Femur (tissue), 1 donor: ENCODE measurements at regions not wholly inside any gene's neighbourhood (a gene's known extent, or its start where the extent isn't known, plus 50 kb on each side); places are given as distances from the start of the nearest gene placed in this dataset.

Experiments
- DNase-seq: peaks from one replicate; pipeline ENCODE4 v3.0.0-alpha.2; 2017

DNA sequence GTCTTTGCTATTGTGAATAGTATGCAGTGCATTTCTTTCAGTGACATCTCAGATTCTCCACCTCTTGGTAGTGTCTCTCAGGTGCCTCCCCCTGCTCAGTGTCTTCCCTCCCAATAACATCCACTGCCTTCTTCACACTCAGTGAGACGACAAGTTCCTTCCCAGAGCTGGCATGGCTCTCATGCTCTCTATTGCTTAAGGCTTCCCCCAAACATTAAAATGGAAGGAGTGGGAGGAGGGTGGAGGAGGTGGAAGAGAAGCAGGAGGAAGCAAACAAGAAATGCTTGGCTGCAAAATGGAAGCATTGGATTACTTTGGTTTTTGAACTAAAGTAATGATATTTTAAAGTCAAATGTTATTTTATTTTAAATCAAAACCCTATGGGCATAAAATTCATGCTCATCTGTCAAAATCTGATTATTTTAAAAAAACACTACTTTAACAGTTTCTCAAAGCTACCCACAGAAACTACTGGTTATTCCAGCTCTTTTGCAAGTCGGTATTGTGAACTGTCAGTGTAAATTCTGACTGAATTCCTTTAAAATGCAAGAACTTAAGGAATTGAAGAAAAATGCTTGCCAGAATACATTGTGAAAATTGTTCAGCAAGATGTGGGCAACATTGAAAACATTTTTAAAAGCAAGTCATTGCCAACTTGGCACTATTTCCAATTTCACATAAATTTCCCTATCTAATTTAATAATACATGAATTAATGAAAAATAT, 727.6 kb upstream of the ARGLU1 start:
- DNase-seq: no peak

DNA sequence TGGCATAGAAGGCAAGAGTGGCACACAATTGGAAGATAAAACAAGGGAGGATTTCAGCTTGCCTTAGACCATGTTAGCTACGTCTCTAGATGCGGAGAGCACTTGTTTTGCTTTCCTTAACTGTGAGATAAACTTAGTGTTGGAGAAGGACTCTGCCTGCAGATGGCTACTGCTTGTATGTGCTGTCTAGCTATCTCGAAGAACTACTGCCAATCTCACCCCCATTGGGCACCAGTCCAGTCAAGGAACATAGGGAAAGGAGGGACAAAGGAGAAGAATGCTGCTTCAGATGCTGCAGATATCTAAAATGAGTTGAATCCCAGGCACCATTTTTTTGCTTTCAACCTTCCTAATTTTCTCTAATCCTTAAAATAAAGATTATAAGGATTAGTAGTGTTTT, 726.0 kb upstream of the ARGLU1 start:
- DNase-seq: no peak

DNA sequence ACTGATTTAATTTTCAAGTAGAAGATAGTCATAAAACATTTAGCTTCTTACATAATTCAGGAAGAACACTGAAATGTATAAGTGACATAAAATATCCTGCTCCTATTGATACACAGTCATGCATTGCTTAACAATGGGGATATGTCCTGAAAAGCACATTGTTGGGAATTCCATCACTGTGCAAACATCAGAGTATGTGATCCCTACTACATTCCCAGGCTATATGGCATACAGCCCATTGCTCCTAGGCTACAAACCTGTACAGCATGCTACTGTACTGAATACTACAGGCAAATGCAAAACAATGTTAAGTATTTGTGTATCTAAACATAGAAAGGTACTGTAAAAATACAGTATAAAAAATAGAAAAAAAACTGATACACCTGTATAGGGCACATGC, 723.9 kb upstream of the ARGLU1 start:
- no peak for DNase-seq

DNA sequence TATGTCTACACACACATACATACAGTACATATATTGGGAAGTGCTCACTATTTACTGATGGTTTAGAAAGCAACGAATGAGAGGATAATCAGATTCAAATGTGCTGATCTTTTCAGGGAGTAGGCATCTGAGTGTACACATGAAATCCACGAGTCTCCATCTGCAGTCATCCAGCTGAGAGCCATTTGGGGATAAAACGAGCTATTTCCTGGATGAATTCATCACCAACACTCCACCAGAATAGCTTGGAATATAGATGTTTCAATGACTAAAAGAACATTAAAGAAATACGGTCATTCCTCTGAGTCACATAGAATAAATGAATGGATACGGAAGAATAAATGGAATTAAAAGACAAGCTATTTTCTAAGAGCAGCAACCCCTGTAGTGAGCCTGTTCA, 721.6 kb upstream of the ARGLU1 start:
- DNase-seq: no peak

DNA sequence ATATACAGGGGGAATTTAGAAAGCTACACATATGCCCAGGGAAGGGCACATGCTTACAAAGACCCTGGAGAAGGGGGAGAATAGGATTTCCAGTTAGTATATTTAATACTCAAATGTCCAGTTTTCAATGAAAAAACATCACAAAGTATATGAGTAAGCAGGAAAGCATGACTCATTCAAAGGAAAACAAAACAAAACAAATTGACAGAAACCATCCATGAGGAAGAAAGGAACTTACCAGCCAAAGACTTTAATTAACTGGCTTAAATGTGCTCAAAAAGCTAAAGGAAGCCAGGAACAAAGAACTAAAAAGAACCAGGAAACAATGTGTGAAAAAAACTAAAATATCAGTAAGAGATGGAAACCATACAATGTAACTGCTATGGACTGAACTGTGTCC, 716.2 kb upstream of the ARGLU1 start:
- no peak for DNase-seq

DNA sequence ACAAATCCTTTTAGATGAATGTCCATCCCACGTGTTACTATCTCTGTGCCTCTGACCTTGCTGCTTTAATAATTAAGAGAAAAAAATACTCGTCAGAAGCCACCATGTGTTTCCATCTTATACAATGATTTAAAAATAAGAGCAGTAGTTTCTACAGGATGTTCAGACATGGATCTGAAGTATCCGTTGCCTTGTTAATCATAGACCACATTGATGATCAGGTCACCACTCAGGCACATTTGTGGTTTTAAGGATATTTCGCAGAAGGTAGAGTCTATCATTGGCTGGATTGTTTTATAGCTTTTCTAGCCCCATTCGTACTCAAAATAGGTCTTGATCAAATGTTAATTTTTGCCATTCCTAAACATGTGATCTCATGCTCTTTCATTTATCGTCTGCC, 710.0 kb upstream of the ARGLU1 start:
- no peak for DNase-seq

DNA sequence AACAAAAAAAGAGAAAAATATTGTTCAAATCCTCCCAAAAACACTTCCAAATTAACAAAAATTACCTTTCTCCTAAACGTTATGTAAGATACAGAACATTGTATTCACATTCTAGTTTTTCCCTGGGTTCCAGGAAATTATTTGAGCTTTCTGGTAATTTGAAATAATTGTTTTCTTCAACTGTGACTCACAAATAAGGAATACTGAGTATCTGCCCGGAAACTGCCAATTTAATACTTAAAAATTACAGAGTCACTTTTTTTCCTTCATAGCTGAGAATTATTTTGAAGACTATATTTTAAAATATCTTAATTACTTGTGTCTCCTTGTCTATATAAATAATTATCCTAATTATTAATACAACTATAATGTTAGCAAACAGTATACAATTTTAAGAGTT, 709.0 kb upstream of the ARGLU1 start:
- no peak for DNase-seq

DNA sequence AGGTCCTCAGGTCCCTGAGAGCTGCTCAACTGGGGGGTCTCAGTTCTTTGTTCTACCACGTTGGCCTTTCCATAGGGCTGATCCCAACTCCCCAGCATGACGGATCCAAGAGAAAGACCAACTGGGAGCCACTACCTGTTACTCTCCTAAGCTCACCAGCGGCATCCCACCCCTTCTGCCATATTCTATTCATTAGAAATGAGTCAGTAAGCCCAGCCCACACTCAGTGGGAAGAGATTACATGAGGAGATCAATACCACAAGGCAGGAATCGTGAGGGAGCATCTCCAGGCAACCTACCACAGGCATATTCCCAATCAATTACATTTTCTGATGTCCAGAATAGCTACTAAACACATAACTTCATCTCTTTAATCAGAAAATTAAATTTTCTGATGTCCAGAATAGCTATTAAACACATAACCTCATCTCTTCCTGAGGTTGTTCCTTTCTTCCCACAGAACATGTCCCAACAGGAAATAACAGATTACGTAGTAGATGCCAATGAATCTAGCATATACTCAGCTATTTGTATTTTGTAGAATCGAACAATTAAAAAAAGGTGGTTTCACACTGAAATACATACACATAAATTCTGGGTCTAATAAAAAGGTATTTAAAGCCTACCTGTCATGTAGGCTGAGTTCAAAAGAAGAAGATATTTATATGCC, 708.1 kb upstream of the ARGLU1 start:
- no peak for DNase-seq

DNA sequence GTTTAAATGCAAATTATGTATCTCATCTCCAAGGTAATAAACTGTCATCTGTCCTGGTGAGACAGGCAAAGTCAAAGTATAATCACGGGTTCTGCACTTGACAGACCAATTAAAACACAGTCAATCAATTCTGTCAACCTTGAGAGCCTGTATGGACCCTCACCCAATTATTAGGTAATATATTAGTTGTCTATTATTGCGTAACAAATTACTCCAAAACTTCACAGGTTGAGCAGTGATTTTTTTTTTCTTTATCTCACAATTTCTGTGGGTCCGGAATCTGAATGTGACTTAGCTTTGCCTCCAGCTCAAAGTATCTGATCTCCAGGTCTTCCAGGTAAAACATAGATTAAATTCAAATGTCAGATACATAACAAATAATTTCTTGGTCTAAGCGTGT, 707.4 kb upstream of the ARGLU1 start:
- no peak for DNase-seq

DNA sequence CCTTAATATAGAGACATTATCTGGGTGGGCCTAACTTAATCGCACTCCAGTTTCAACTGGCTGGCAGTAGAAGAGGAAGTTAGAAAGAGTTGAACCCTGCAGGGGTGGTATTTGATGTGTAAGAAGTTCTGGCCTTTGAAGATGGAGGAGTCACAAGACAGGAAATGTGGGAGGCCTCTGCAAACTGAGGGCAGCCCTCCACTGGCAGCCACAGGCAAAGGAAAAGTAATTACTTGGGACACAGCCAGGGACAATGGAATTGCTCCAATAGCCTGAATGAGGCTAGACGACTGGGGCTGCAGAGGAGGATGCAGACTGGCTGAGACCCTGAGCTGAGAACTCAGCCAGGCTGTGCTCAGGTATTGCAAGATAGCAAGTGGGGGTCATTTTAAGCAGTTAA, 703.3 kb upstream of the ARGLU1 start:
- DNase-seq: peak; percentile 34

DNA sequence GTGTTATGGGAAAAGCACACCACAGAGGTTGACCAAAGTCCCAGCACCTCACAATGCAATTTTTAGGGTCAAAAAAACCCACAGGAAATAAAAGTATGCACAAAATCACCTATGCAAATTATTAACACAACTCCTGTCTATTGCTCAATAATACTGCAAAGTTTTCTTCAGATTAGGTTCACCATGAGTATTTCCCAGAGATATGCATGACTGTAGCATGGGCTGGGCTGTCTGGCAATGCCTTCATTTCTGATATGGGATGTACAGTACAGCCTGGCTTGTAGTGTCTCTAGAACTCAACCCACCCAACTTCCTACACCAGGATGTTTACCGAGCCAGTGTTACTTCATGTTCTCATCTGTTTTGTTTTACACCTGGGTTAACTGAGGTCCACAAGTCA, 698.7 kb upstream of the ARGLU1 start:
- no peak for DNase-seq

DNA sequence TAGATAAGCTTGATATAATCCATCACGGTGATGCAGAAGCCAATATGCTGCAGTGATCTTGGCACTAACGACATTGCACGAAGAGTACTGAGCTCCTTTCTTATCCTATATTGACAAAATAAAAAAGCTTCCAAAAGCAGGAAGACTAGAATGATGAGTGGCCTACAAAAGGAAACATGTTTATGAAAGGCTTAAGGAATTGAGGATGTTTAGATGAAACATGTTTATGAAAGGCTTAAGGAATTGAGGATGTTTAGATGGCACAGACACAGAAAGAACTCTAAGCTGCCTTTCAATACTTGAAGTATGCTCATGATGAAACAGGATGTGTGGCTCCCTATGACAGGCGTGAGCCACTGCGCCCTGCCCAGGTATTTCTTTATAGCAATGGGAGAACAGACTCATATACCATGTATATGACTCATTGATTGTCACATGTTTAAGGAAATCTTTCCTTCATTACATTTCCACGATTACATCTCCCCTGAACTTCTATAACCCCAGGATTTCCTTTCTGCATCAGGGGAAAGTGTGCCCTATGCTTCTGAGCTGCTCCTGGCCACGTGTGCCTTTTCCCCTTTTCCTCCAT, 690.8 kb upstream of the ARGLU1 start:
- DNase-seq: no peak

DNA sequence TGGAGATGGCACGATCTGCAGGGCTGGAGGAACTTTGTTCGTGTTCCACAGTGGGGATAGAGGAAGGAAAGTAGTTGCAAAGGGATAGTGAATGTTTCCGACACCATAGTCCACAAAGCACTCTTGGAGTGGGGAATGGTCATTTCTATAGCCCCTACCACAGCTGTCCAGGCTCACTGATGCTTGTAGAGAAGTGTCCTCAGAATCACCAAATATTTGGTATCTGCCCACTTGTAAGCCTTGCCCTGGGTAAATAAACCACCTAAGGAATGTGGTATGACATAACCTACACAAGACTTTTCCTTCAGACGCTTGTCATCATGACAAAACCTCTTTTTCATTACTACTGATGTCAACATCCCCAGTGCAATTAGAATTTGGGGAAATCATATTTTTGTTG, 686.5 kb upstream of the ARGLU1 start:
- DNase-seq: no peak

DNA sequence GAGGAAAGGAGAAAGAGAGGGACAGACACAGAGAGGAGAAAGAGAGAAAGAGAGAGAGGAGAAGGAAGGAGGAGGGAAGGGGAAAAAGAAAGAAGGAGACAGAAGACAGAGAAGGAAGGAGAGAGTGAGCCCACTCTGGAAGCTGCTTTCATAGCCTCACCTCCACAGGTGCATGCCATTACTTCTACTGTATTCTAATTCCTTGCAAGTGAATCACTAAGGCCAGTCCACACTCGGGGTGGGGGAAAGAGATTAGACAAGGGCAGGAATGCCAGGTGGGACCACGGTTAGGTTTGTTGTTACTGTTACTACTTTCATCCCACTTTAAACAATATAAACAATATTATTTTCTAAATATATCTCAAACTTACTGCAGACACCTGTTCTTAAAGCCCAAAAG, 684.5 kb upstream of the ARGLU1 start:
- no peak for DNase-seq

DNA sequence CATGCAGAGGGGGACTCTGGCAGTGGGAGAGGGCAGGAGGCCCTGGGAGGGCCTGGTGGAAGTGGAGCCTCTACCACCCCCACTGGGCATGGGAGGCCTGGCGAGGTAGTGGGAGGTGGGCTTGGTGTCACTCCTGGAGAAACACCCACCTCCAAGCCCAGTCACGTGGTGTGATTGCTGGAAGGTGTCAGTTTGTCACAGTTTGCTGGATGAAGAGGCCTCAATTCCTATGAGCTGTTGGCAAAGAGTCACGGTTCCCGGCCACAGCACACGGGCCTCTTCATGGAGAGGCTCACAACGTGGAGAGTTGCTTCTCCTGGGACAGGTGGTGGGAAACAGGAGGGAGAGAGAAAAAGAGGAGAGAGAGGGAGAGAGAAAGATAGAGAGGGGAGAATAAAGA, 684.1 kb upstream of the ARGLU1 start:
- no peak for DNase-seq

DNA sequence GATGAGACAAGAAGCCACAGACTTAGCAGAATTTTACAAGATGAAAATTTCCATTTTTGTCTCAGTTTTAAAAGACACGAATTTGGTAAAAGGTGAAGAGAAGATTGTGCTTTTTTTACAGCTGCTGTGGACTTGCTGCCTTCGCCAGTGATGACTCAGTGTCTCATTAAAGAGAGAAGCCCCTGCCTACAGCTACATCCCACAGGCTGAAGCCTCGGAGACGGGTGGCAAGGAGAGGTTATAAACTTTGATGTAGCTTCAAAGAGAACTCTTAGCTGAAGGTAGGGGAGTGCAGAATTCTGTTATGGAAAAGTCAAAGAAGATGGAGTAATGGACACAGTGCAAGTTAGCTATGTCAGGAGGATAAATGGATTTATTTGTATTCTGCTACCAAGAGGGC, 683.4 kb upstream of the ARGLU1 start:
- no peak for DNase-seq

DNA sequence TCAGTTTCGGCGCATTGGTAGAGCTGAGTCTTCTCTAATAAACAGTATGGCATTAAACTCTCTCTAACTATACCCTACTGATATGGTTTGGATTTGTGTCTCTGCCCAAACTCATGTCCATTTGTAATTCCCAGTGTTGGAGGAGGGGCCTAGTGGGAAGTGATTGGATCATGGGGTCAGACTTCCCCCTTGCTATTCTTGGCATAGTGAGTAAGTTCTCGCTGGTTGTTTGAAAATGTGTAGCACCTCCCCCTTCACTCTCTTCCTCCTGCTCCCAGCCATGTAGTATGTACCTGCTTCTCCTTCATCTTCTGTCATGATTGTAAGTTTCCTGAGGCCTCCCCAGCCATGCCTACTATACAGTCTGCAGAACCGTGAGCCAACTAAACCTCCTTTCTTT, 682.7 kb upstream of the ARGLU1 start:
- DNase-seq: no peak

DNA sequence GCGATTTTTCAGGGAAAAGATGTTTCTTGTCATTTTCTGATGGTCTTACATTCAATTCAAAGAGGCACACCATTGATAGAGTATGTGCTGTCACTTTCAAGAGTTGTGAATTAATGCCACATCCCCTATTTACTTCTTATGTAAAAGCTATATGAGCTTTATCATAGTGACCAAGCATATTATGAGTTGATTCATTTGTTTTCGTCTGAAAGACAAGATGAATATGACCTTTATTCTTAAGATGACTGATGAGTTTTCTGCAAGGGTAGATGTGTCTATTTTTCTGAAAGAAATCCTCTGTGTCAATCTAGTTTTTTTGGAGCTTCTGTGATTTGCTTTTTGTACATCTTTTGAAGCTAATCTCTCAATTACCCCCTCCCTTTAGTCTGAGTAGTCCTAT, 676.3 kb upstream of the ARGLU1 start:
- no peak for DNase-seq

DNA sequence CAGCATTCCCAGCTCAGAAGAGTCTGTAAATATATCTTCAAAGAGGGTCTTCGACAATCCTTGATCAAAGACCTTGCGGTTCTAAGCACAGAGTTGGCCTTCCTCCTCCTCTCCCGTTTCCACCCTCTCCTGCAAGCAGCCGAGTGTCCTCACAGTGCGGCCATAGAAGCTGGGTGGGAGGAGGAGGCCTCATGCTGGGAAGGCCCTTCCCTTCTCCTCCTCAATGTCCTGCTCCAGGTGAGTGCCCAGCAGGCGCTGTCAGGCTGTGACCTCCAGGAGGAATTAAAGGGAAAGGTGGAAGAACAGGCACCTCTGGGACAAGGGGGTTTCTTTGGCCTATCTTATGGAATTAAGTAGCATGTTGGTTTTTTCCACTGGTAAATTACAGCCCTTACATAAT, 674.2 kb upstream of the ARGLU1 start:
- DNase-seq: no peak

DNA sequence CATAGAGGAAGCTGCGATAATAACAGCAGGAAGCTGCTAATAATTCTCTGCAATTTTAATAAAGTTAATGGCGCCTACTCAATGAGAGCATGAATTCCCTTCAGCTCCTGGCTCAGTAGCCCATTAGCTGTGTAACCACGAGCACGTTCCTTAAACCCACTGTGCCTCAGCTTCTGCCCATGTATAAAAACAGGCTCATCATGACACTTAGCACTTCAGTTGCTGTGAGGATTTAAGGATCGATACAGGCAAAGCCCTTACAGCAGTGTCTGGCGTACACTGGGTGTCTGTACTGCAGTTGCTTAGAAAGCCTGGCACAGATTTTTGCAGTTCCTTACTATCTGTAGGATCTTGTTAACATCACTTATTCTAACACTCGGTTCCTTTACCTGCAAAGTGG, 673.4 kb upstream of the ARGLU1 start:
- DNase-seq: no peak

DNA sequence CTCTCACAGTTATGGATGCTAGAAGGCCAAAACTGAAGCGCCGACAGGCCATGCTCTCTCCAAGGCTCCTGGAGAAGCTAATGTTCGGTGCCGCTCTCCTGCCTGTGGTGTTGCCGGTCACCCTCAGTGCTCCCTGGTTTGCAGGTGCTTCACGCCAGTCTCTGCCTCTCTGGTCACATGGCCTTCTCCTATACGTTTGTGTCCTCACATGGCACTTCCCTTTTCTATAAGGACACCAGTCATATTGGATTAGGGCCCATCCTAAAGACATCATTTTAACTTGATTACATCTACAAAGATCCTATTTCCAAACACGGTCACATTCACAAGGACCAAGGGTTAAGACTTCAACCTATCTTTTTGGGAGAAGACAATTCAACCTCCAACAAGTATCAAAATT, 671.3 kb upstream of the ARGLU1 start:
- DNase-seq: no peak

DNA sequence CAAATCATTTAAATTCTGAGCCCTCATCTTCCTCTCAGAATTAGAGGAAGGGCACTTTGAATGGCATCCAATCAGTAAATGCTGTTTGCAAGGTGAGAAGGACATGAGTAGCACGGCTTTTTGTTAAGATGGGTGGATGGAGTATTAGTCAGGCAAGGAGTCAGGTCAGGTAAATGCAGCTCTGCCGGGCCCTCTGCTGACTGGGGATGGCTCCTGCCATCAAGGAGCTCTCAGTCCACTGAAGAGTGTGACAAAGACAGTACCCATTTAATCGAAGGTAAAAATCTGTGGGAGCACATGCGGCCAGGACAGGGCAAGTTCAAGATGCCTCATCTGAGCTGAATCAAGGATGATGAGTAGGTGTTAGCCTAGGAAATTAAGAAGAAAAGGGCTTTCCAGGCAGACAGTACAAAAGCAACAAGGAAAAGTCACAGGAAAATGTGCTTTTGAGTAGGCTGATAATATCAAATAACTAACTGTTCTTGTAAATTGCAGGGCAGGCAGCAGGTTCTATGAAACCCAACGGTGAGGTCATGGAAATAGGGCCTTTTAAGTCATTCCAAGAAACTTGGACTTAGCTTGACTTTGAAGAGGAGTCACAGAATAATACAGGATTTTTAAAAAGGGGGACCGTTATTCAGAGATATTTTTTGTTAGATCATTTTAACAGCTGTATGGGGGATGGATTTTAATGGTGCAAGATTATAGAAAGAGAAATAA, 670.5 kb upstream of the ARGLU1 start:
- DNase-seq: no peak

DNA sequence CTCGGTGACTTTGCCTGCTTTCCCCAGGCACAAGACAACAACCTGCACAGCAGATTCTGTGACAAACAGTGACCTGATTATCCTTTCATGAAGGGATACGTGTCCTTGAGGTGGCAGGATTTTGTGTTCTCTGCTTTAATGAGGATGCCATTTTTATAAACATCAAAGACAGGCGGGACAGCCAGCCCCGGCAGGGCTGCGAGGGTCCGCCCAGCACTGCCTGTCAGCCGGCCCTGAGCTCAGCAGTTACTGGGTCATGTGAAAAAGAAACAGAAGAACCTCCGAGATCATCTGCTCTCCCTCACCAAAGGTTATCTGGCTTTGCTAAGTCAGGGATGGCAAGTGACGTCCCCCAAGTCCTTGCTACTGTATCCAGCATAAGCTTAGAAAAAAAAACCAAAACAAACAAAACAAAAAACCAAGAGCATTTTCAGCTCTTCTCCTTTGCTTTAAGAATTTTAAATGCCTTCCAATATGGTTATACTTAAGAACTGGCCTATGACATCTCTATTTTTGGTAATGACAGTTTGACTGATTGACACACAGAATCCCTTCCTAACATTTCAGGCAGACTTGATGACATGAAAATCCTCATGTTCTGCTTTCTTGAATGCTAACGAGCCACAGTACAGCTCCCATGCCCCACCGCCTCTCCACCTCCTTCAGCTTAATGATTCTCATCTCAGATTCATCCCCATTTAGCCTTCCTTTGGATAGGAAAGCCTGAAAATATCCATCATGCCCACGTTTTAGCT, 666.6 kb upstream of the ARGLU1 start:
- no peak for DNase-seq
